GM21381 (cell line): ENCODE measurements at regions not wholly inside any gene's neighbourhood (a gene's known extent, or its start where the extent isn't known, plus 50 kb on each side); places are given as distances from the start of the nearest gene placed in this dataset.

ENCODE experiments used
- ATAC-seq: cut with Tn5 transposase; IDR thresholded peaks from one replicate; pipeline ENCODE4 v1.9.1; 2021; ENCODE audit warnings: mild to moderate bottlenecking, moderate library complexity; ENCODE audit not compliant: unreplicated experiment

DNA sequence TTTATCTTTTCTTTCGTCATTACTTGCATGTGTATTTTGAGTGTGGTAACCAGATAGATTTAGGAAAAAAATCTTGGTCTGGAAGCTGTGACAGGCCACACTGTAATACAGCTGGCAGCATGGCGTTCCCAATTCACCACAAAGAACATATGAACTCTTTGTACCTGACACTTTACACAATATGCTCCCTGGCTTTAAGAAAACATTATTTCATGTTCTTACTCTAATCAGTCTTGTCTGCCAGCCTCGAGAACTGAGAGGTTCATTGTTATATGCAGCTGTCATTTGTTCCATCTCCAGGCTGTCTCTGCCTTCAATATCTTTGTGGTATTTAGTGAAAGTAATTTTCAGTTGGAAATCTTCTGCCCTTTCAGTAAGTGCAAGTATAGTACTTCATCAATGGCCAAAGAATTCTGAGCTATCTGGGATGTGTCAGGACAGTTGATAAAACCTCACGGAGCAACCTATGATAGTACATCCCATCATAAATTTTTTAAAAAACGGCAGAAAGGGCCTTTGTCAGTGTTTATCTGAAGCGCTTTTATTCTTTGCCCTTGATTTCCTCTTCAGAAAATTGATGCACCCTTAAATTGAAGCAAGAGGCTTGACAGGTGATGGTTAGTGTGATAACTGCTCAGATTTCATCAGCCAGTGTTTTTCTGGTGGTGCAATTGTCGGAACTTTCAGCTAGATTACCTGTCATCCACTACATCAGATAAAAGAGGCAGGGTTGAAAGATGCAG is 146.3 kb upstream of the SP8 start:
- no peak for ATAC-seq

DNA sequence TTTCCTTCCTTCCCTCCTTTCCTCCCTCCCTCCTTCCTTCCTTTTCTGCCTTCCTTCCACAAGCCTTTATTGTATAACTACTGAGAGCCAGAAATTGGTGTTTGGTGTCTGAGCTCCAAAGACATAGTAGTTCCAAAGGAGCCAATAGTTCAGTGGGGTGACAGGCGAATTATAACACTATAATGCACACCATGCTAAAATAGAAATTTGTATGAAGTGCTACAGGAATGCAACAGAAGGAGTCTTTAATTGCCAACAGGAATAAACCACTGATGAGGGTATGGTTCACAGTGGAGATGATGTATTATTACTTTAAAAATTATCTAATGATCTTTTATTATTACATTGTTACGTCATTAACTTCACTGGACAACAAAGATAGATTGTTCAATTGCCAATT is 158.8 kb upstream of the SP8 start:
- no peak for ATAC-seq

DNA sequence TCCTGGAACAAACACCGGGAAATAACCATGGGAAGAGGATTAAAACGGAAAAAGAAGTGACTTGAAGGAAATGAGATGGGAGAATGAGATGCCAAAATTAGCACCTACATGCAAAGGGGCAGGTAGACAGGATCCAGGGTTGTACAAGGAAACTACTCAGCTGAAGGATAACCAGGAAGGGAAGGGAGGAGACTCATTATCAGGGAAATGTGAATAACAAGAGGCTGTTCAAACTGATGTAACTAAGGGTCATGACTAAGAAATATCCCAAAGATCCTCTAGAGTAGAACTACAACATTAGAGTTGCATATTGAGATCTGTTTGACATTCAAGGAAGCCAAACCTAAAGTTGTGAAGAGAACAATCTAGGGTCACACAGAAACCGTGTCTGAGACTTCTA is 166.2 kb upstream of the SP8 start:
- ATAC-seq = no peak

DNA sequence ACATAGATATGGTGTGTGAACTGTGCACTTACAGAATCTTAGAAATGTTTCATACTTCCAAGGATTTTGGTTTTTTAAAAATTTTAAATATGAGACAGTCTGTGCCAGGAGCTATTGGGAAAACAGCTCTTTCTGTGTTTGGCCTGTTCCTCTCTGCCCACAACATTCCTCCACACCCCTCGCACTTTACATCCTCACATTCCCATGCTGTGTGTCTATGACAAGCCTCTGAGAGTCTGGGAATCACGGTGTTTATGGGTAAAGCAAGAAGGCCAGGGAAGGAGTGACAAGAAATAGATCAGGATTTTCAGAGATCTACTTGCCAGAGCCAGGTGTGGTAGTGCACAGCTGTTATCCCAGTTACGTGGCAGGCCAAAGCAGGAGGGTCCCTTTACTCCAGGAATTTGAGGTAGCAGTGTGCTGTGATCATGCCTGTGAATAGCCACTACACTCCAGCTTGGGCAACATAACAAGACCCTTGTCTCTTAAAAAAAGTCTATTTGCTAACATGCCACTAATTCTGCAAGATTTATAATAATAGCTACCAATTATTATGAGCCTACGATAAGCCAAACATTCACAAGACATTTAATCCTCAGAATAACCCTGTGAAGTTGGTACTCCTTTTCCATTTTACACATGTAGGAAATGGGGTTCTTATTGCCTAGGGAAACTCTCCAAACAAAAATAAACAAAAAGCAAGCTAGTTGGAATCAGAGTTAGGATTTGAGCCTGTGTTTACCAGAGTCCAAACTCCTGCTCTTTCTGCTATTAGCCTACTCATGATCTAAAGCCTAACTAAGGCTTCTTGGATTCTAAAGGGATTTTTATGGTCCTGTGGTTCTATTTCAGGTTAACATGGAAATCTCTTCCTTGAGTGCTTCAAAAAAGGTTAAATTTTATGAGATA is 168.3 kb upstream of the SP8 start:
- ATAC-seq = no peak

DNA sequence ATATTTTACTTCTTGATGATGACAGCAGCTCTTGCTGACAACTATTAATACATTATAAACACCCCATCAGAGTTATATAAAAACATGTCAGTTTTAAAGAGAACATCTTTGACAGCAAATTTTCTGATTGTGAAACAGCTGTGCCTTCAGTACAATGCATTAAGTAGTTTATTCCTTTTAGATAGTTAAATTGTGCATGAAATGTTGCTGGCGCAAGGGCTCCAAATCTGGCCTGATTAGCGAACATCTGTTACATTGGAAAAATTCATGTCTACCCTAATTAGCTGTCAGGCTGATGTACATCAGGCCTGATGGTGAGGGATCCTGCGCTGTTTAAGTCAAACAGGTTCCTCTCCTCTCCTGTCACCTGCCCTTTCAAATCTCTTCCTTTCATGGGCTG is 171.9 kb upstream of the SP8 start:
- no peak for ATAC-seq

DNA sequence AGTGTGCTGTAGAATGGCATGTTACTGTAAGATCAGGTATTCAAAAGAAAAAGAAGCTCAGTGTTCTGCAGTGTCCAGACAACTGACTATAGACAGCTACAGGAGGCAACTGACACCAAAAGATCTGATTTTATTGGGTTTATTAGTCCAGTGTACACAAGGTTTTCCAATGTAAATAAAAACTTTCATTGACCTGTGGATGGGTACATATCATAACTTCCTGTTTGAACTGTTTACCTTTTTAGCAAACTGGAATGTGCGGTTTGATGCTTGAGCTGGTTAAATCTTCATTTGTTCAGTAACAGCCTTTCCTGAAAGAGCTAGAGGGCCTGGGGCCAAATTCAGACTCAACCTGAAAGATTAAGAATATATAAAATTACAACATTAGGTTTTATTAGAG is 172.6 kb upstream of the SP8 start:
- ATAC-seq = no peak

GRCh38 chr7:20963556-20964280 is 177.0 kb upstream of the SP8 start:
- ATAC-seq = no peak

DNA sequence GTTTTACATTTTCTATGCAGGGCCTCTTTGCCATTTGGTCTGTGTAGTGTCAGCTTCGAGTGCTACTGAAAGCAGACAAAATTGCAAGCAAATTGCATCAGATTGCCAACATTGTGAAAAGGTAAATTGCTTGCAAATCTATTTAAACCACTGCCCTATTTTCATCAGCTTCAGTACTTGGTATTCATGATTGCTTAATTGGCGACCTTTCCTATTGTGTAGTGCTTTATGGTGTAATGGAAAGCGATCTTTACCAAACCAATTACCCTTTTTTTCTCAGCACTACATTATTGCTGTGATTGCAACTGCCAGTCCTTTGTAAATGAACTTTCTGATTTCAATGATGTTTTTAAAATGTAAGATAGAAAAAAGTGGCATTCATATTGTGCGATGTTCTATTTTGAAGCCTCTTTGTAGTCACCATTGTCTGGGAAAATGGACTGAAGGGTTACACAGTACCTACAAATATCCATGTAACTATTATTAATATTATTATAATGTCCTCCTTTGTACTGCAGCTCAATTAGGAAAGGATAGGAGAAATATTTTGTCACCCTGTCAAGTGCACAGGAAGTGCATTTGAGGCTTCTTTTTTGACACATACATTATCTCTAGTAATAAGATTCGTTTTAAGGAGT is 177.7 kb upstream of the SP8 start:
- no peak for ATAC-seq

GRCh38 chr7:20971219-20971618 is 184.5 kb upstream of the SP8 start:
- no peak for ATAC-seq

DNA sequence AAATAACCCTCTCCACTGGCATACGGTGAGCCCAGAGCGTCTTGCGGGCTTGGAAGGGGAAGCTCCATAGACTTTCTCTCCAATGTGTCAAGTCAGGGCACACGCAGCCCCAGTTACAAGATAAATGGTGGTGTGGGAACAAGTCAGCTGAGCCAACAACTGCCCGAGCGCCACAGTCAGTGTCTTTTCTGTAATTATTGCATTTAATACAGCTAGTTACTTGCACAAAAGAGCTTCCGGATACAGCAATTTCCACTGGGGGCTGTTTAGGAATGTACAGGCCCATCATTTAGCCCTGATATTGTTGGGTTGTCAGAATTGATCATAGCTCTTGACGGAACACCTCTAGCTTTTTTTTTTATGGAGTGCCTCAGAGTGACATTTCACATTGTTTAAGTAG is 193.5 kb upstream of the SP8 start:
- ATAC-seq = no peak

- ATAC-seq = no peak
Observed at GRCh38 chr7:20980668-20981264, 194.1 kb upstream of the SP8 start.

- ATAC-seq = no peak
Observed at GRCh38 chr7:20988340-20988739, 201.7 kb upstream of the SP8 start.

DNA sequence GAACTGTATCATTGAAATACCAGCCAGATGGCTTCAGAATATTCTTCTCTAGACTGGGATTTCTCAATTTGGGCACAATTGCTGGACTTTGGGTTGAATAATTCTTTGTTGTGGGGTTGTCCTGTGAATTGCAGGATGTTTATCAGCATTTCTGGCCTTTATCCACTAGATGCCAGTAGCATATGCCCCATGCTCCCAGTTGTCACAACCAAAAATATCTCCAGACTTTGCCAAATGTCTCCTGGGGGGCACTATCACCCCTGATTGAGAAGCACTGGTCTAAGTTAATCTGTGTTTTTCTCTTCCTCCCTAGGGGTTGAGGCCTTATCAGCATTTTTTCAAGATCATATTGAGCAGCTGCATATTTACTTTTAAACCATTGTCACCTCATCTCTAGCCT is 204.9 kb upstream of the SP8 start:
- no peak for ATAC-seq

- no peak for ATAC-seq
Observed at GRCh38 chr7:20993693-20994092, 207.0 kb upstream of the SP8 start.

DNA sequence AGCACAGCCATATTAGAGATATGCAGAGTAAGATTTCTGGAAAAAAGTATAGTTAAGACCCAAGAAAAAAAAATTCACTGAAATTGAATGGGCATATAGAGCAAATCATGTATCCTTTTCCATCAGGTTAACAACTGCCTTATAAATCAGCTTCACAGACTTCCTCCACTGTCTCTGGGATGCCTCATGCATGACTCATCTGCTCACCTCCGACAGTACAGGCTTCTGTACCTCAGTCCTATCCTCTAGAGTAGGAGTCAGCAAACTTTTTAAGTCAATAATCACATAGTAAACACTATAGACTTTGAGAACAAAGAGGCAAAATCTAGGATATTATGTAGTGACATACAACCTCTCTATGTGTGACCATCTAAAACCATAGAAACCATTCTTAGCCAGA is 211.6 kb upstream of the SP8 start:
- no peak for ATAC-seq

- no peak for ATAC-seq
Observed at GRCh38 chr7:21011153-21011552, 224.5 kb upstream of the SP8 start.

- ATAC-seq = no peak
Observed at GRCh38 chr7:21013765-21014539, 227.3 kb upstream of the SP8 start.

GRCh38 chr7:21020667-21021066 is 234.0 kb upstream of the SP8 start:
- no peak for ATAC-seq

GRCh38 chr7:21023841-21024484 is 237.3 kb upstream of the SP8 start:
- ATAC-seq = no peak

DNA sequence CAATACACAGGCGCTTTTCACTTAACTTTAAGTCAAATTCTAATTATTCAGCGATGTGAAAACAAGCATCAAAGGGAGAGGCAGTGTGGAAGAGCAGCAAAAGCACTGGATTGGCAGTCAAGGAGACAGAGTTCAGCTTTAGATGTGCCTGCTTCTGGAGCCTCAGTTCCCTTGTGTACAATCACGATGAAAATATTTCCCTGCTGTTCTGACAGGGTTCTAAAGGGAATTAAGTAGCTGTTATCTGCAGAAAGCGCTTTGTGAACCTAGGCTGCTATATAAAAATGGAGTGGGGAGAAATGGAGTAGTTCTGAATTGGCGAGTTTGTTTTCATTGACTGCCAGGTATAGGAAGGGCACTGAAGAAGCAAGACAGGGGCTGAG is 237.8 kb upstream of the SP8 start:
- no peak for ATAC-seq
